Ishikawa (cell line): ENCODE measurements at regions not wholly inside any gene's neighbourhood (a gene's known extent, or its start where the extent isn't known, plus 50 kb on each side); places are given as distances from the start of the nearest gene placed in this dataset.

Experiments used
- CEBPB ChIP-seq: IDR thresholded peaks from 2 replicates; pipeline ENCODE4 v1.6.1; 2012
- CREB1 ChIP-seq: IDR thresholded peaks from 2 replicates; pipeline ENCODE4 v1.6.1; 2012; ENCODE audit warnings: low read depth
- EGR1 ChIP-seq: IDR thresholded peaks from 2 replicates; pipeline ENCODE4 v1.6.1; 2012
- EP300 ChIP-seq: IDR thresholded peaks from 2 replicates; pipeline ENCODE4 v1.6.1; 2012; ENCODE audit warnings: borderline replicate concordance
- FOXM1 ChIP-seq: IDR thresholded peaks from 2 replicates; pipeline ENCODE4 v1.6.1; 2012; ENCODE audit warnings: low read depth, borderline replicate concordance
- MAX ChIP-seq: IDR thresholded peaks from 2 replicates; pipeline ENCODE4 v1.6.1; 2012
- NFIC ChIP-seq: IDR thresholded peaks from 2 replicates; pipeline ENCODE4 v1.6.1; 2012
- RAD21 ChIP-seq: IDR thresholded peaks from 2 replicates; pipeline ENCODE4 v1.6.1; 2012; ENCODE audit warnings: low read depth
- TAF1 ChIP-seq: IDR thresholded peaks from 2 replicates; pipeline ENCODE4 v1.6.1; 2012; ENCODE audit warnings: low read depth, mild to moderate bottlenecking
- TCF12 ChIP-seq: IDR thresholded peaks from 2 replicates; pipeline ENCODE4 v1.6.1; 2012; ENCODE audit warnings: low read depth
- TEAD4 ChIP-seq: IDR thresholded peaks from 2 replicates; pipeline ENCODE4 v1.6.1; 2012
- USF1 ChIP-seq: IDR thresholded peaks from 2 replicates; pipeline ENCODE4 v1.6.1; 2012
- YY1 ChIP-seq: IDR thresholded peaks from 2 replicates; pipeline ENCODE4 v1.6.1; 2012; ENCODE audit warnings: low read depth
- ZBTB7A ChIP-seq: IDR thresholded peaks from 2 replicates; pipeline ENCODE4 v1.6.1; 2012; ENCODE audit warnings: low read depth
- TF ChIP-seq, protein P1 (sequence below): IDR thresholded peaks from 2 replicates; pipeline ENCODE4 v1.6.1; 2012; ENCODE audit warnings: low read depth, mild to moderate bottlenecking

DNA sequence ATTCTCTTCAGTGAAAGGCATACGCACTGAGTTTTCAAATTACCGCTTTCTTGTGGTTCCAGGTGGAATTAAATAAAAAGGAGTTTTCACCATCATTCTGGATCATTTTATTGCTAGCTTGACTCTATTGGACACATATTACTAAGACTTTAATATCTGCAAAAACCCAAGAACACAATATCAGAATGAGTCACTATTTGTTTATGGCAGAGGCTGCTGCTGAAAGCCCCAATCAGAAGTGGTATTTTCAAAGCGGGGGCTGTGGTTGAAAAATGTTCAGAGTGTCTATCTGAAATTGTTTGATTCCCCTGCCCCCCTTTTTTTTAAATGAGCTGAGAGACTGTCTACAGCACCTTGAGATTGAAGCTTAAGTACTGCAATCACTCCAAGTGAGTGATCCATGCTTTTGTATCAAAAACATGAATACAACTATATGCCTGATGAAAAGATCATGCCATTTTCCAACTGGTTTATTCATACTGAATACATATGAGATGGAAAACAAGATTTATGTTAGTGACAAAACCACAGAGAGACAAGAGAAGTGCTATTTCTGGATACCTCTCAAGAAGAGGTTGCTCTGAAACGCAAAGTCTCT is 376.4 kb downstream of the HTR7 start:
- TF ChIP-seq NFIC, result no peak
- no peak for TF ChIP-seq EP300
- TF ChIP-seq CREB1, result no peak
- TF ChIP-seq USF1, result no peak
- TF ChIP-seq TCF12, result no peak

- TF ChIP-seq FOXM1, result no peak
- TF ChIP-seq MAX, result no peak
- TF ChIP-seq RAD21, result no peak
- TF ChIP-seq, protein P1, sequence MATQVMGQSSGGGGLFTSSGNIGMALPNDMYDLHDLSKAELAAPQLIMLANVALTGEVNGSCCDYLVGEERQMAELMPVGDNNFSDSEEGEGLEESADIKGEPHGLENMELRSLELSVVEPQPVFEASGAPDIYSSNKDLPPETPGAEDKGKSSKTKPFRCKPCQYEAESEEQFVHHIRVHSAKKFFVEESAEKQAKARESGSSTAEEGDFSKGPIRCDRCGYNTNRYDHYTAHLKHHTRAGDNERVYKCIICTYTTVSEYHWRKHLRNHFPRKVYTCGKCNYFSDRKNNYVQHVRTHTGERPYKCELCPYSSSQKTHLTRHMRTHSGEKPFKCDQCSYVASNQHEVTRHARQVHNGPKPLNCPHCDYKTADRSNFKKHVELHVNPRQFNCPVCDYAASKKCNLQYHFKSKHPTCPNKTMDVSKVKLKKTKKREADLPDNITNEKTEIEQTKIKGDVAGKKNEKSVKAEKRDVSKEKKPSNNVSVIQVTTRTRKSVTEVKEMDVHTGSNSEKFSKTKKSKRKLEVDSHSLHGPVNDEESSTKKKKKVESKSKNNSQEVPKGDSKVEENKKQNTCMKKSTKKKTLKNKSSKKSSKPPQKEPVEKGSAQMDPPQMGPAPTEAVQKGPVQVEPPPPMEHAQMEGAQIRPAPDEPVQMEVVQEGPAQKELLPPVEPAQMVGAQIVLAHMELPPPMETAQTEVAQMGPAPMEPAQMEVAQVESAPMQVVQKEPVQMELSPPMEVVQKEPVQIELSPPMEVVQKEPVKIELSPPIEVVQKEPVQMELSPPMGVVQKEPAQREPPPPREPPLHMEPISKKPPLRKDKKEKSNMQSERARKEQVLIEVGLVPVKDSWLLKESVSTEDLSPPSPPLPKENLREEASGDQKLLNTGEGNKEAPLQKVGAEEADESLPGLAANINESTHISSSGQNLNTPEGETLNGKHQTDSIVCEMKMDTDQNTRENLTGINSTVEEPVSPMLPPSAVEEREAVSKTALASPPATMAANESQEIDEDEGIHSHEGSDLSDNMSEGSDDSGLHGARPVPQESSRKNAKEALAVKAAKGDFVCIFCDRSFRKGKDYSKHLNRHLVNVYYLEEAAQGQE, result no peak
- TF ChIP-seq USF1, result no peak
- TF ChIP-seq TAF1, result no peak
- no peak for TF ChIP-seq EP300
- TF ChIP-seq CEBPB, result no peak
- no peak for TF ChIP-seq EGR1
- TF ChIP-seq YY1, result no peak
- TF ChIP-seq CREB1, result no peak
- TF ChIP-seq NFIC, result no peak
- TF ChIP-seq TCF12, result no peak
- TF ChIP-seq TEAD4, result no peak
- TF ChIP-seq ZBTB7A, result no peak
Observed at GRCh38 chr10:90484518-90484917, 373.3 kb downstream of the HTR7 start.

- no peak for TF ChIP-seq CREB1
- no peak for TF ChIP-seq MAX
- no peak for TF ChIP-seq EGR1
- TF ChIP-seq RAD21, result no peak
- no peak for TF ChIP-seq TEAD4
- TF ChIP-seq TAF1, result no peak
- no peak for TF ChIP-seq TCF12
- TF ChIP-seq ZBTB7A, result no peak
- no peak for TF ChIP-seq CEBPB
- TF ChIP-seq NFIC, result no peak
- no peak for TF ChIP-seq EP300
- no peak for TF ChIP-seq USF1
- no peak for TF ChIP-seq YY1
- no peak for TF ChIP-seq FOXM1
- TF ChIP-seq, protein P1, result no peak
Observed at GRCh38 chr10:90494183-90494582, 363.7 kb downstream of the HTR7 start.

DNA sequence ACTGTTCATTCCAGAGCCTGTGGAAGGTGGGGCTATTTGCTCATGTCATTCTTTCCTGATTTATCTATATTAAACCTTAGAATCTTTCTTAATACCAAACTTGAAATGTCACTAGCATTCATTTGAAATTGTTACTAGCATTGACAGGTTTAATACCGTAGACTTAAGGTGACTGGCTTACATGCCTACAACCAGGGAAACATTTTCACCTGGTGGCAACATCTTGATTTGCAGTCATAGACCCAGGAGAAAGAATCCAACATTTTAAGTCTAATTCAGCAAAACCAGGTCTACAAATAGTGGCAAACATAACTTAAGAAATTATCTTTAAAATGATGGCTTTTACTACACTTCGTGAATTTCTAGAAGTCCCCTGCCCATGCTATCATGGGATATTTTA is 353.7 kb downstream of the HTR7 start:
- TF ChIP-seq EP300 (no peak), MAX (no peak)

GRCh38 chr10:90526721-90527120 is 331.1 kb downstream of the HTR7 start:
- TF ChIP-seq YY1 (no peak), NFIC (no peak), USF1 (no peak), FOXM1 (no peak), CEBPB (no peak), TCF12 (no peak), EP300 (no peak), TEAD4 (no peak), MAX (no peak), TAF1 (no peak)
- TF ChIP-seq, protein P1, result no peak
